RPMI7951 (cell line): ENCODE measurements at regions not wholly inside any gene's neighbourhood (a gene's known extent, or its start where the extent isn't known, plus 50 kb on each side); places are given as distances from the start of the nearest gene placed in this dataset.

ENCODE experiments used
- DNase-seq: peaks from one replicate; pipeline ENCODE4 v3.0.0-alpha.2; 2012; ENCODE audit warnings: low read depth

DNA sequence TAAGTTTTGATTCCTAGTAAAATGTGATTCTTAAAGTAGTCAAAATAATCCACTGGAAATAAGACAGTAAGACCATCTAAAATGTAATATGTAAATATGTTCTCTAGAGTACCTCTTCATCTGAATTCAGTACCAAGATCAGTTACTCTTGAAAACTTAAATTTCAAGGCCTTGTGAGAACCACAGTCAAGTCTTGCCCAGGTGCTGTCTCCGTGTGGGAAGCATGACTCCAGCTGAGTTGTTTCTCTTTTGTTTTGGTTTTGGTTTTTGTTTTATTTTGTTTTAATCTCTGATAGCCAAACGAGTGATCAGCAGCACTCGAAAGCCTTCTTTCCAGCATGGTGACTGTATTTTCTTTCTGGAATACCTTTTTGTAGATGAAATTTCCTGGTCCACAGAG lies 907.0 kb downstream of the KCNJ18 start:
- no peak for DNase-seq

- peak; percentile 15 for DNase-seq
Measured at GRCh38 chr17:22600644-22601298, 908.4 kb downstream of the KCNJ18 start.
